ENCODE measurements at regions not wholly inside any gene's neighbourhood (a gene's known extent, or its start where the extent isn't known, plus 50 kb on each side); places are given as distances from the start of the nearest gene placed in this dataset.

- DNase-seq (ENCODE audit: low read depth in 2 of 2), result peak; percentile 49 to 89
- TF ChIP-seq CTCF (IDR thresholded peaks at IDR 0.05; ENCODE audit: low read depth, low read length), result no peak
- H3K4me3 ChIP-seq (replicated peaks in 1 of 2; ENCODE audit: low read depth in 2 of 2, low read length in 2 of 2), result no peak overlapping the region
These were observed 129.8 kb downstream of the DLEU7 start for GRCh38 chr13:50713523-50714248.

DNA sequence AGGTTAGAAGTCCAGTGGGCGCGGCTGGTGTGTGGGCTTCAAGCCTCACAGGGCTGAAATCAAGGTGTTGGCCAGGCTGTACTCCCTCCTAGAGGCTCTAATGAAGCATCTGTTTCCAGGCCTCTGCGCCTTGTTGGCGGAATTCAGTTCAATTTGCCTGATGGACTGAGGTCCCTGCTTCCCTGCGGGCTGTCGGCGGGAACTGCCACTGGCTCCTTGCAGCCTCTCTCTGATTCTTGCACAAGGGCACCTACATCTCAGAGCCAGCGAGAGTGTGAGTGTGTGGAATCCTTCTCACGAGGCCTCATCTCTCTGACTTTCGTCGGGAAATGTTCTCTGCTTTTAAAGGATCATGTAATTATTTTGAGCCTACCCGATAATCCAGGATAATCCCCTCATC lies 128.6 kb downstream of the DLEU7 start:
- no peak for DNase-seq (ENCODE audit: low read depth in 2 of 2)
- TF ChIP-seq CTCF (IDR thresholded peaks at IDR 0.05; ENCODE audit: low read depth, low read length), result no peak
- H3K4me3 ChIP-seq (replicated peaks in 1 of 2; ENCODE audit: low read depth in 2 of 2, low read length in 2 of 2), result no peak overlapping the region

DNA sequence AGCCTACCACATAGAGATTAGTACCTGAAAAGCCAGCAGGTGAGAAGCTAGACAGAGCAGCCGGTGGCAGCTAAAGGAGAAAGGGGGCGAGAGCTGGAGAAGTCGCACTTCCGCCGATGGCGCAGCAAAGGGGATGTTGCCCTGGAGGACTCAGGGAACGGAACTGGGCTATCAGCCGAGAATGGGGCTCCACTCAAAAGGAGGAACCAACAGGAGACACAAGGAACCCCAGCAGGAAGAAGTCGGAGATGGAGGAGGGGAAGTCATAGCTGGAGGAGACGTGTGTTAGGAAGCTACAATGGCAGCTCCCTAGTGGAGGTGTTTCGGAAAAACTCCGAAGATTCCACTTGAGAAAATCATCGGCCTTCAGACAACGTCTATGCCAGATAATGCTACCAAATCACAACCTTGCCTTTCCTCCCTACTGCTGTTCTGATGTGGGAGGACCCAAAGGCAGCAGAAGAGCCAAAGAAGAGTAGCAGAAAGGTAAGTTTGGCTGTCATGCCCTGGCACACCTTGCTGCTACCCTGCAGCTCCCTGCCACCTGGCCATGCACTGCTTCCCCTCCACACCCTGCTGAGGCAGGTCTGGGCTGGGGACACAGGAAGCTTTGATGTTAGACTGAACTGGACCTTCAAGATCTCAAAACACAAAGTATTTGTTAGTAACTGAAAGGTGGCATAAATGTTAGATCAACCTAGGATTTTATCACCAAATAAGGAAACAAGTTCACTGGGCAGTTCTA lies 127.9 kb downstream of the DLEU7 start:
- TF ChIP-seq CTCF (IDR thresholded peaks at IDR 0.05; ENCODE audit: low read depth, low read length), result no peak
- DNase-seq (ENCODE audit: low read depth in 2 of 2), result no peak
- H3K4me3 ChIP-seq (replicated peaks in 1 of 2; ENCODE audit: low read depth in 2 of 2, low read length in 2 of 2), result no peak overlapping the region

DNA sequence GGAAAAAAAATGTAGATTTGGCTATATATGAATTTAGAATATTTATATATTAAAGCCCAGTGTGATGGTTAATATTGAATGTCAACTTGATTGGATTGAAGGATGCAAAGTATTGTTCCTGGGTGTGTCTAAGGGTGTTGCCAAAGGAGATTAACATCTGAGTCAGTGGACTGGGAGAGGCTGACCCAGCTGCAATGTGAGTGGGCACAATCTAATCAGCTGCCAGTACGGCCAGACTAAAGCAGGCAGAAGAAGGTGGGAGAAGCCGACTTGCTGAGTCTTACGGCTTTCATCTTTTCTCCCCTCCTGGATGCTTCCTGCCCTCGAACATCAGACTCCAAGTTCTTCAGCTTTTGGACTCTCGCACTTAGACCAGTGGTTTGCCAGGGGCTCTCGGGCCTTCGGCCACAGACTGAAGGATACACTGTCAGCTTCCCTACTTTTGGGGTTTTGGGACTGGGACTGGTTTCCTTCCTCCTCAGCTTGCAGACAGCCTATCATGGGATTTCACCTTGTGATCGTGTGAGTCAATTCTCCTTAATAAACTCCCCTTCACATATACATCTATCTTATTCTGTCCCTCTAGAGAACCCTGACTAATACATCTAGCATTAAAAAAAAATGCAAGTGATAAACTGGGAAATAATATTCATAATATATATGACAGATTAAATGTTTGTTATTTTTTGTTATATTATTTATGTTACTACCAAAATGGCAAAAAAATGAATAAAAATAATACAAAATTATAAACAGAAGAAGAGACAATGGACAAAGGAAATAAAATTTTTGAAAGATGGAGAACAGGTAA lies 122.4 kb downstream of the DLEU7 start:
- H3K4me3 ChIP-seq (replicated peaks in 1 of 2; ENCODE audit: low read depth in 2 of 2, low read length in 2 of 2), result no peak overlapping the region
- TF ChIP-seq CTCF (IDR thresholded peaks at IDR 0.05; ENCODE audit: low read depth, low read length), result no peak
- DNase-seq (ENCODE audit: low read depth in 2 of 2), result no peak

DNA sequence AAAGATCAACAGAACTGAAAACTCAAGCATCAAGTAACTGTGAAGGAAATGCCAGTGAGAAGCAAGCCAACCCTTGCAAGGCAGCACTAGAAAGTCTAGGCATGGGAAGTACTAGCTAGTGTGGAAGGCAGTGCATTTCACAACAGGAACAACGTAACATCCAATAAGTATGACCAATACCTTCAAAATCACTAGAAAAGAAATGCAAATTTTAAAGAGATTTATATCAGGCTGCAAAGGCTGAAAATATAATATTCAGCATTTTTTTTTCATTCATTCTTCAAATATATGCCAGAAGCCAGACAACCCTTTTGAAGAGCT lies 121.9 kb downstream of the DLEU7 start:
- no peak overlapping the region for H3K4me3 ChIP-seq (replicated peaks in 1 of 2; ENCODE audit: low read depth in 2 of 2, low read length in 2 of 2)
- no peak for TF ChIP-seq CTCF (IDR thresholded peaks at IDR 0.05; ENCODE audit: low read depth, low read length)
- no peak for DNase-seq (ENCODE audit: low read depth in 2 of 2)

DNA sequence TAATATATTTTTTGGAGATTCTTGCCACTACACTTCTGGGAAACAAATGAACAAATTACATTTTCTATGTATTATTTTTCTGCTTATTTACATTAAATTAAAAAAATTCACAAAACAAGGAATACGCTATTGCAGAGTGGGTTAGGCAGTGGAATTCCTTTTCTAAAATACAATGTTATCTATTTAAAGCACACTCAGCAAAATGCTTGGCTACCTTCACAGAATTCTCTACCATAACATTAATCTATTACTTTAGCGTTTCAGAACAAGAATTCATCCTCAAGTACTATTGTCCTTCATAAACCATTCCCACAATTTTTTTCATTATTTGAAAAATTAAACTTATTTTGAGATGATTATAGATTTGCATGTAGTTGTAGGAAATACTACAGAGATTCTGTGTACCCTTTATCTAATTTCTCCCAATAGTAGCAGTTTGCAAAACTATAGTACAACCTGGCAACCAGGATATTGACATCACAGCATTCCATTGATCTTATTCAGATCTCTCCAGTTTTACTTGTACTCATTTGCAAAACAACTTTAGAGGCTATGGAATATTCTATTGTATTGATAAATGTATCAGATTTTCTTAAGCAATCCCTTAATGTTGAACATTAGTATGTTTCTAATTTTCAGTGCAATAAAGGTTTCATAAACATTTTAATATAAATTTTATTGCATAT lies 120.9 kb downstream of the DLEU7 start:
- DNase-seq (ENCODE audit: low read depth in 2 of 2), result peak in 1 of 2 donors; percentile 43
- no peak for TF ChIP-seq CTCF (IDR thresholded peaks at IDR 0.05; ENCODE audit: low read depth, low read length)
- no peak overlapping the region for H3K4me3 ChIP-seq (replicated peaks in 1 of 2; ENCODE audit: low read depth in 2 of 2, low read length in 2 of 2)
